GM23338 (cell line): ENCODE measurements at regions not wholly inside any gene's neighbourhood (a gene's known extent, or its start where the extent isn't known, plus 50 kb on each side); places are given as distances from the start of the nearest gene placed in this dataset.
A peak's percentile ranks its signal among the peaks of the same experiment; 100 is the strongest.

Experiments used
- ATAC-seq: fragments of 200-7000 bp; cut with Tn5 transposase; 3 replicates; pipeline ENCODE4 v1.9.1; 2020
- DNase-seq: peaks from one replicate; pipeline ENCODE4 v3.0.0-alpha.2; 2015; ENCODE audit warnings: low spot score
- H2AFZ ChIP-seq: fragments of 200-600 bp; sonication (generic); 2 replicates; pipeline ENCODE4 v1.8.0; 2016; ENCODE audit warnings: antibody characterized with exemption, mild to moderate bottlenecking, moderate library complexity
- H3F3A ChIP-seq: fragments of 200-600 bp; sonication (generic); replicated peaks from 2 replicates; pipeline ENCODE4 v1.8.0; 2017; ENCODE audit warnings: antibody characterized with exemption, mixed run types, low read depth
- H3K27ac ChIP-seq: fragments of 200-600 bp; sonication (generic); 2 replicates; pipeline ENCODE4 v1.6.1; 2016; ENCODE audit warnings: low read depth
- H3K27me3 ChIP-seq: fragments of 200-600 bp; sonication (generic); 2 replicates; pipeline ENCODE4 v1.8.0; 2016; ENCODE audit warnings: mild to moderate bottlenecking, mixed run types, moderate library complexity; ENCODE audit not compliant: insufficient read depth
- H3K36me3 ChIP-seq: fragments of 200-600 bp; sonication (generic); 2 replicates; pipeline ENCODE4 v1.8.0; 2016; ENCODE audit warnings: mild to moderate bottlenecking; ENCODE audit not compliant: insufficient read depth
- H3K4me1 ChIP-seq: fragments of 200-600 bp; sonication (generic); 2 replicates; pipeline ENCODE4 v1.8.0; 2016; ENCODE audit warnings: mild to moderate bottlenecking, moderate library complexity; ENCODE audit not compliant: insufficient read depth
- H3K4me2 ChIP-seq: fragments of 200-600 bp; sonication (generic); 2 replicates; pipeline ENCODE4 v1.7.1; 2017; ENCODE audit warnings: mixed run types
- H3K4me3 ChIP-seq: fragments of 200-600 bp; sonication (generic); 2 replicates; pipeline ENCODE4 v1.6.1; 2016; ENCODE audit warnings: mixed run types
- H3K79me2 ChIP-seq: fragments of 200-600 bp; sonication (generic); replicated peaks from 2 replicates; pipeline ENCODE4 v1.8.0; 2017; ENCODE audit warnings: mild to moderate bottlenecking; ENCODE audit not compliant: insufficient read depth
- H3K9me2 ChIP-seq: fragments of 200-600 bp; sonication (generic); 2 replicates; pipeline ENCODE4 v1.8.0; 2017; ENCODE audit not compliant: insufficient read depth
- H4K20me1 ChIP-seq: fragments of 200-600 bp; sonication (generic); replicated peaks from 2 replicates; pipeline ENCODE4 v1.8.0; 2017; ENCODE audit warnings: mild to moderate bottlenecking; ENCODE audit not compliant: insufficient read depth
- H3K27ac Mint-ChIP-seq: 2 replicates; pipeline ENCODE4 v1.8.0; 2020; ENCODE audit warnings: inconsistent platforms, mild to moderate bottlenecking, moderate library complexity, mixed read lengths
- H3K27me3 Mint-ChIP-seq: 3 replicates; pipeline ENCODE4 v1.8.0; 2022; ENCODE audit warnings: low read depth, mild to moderate bottlenecking, moderate library complexity, mixed read lengths, inconsistent platforms; ENCODE audit not compliant: insufficient read depth, poor library complexity
- H3K36me3 Mint-ChIP-seq: 3 replicates; pipeline ENCODE4 v1.8.0; 2021; ENCODE audit warnings: low read depth, mild to moderate bottlenecking, inconsistent platforms, moderate library complexity, mixed read lengths
- H3K4me1 Mint-ChIP-seq: 3 replicates; pipeline ENCODE4 v1.8.0; 2020; ENCODE audit warnings: mild to moderate bottlenecking, inconsistent platforms, mixed read lengths
- H3K4me3 Mint-ChIP-seq: 3 replicates; pipeline ENCODE4 v1.8.0; 2021; ENCODE audit warnings: moderate library complexity, mild to moderate bottlenecking, inconsistent platforms, mixed read lengths
- H3K9me3 Mint-ChIP-seq: 3 replicates; pipeline ENCODE4 v1.8.0; 2020; ENCODE audit warnings: moderate library complexity, mild to moderate bottlenecking, inconsistent platforms, mixed read lengths
- EZH2 ChIP-seq: fragments of 200-600 bp; sonication (generic); IDR thresholded peaks from one replicate; pipeline ENCODE4 v1.8.0; 2017; ENCODE audit warnings: antibody characterized with exemption, mild to moderate bottlenecking, low read depth; ENCODE audit not compliant: unreplicated experiment
- EZH2phosphoT487 ChIP-seq: fragments of 200-600 bp; sonication (generic); IDR thresholded peaks from one replicate; pipeline ENCODE4 v1.8.1; 2018; ENCODE audit warnings: antibody characterized with exemption; ENCODE audit not compliant: unreplicated experiment
- ZNF114 ChIP-seq: fragments of 250-450 bp; sonication (Bioruptor Pico); IDR thresholded peaks from 2 replicates; pipeline ENCODE4 v1.5.0; 2020; ENCODE audit warnings: mild to moderate bottlenecking, moderate library complexity
- TF ChIP-seq, protein P1 (sequence below): IDR thresholded peaks from 2 replicates; pipeline ENCODE4 v1.6.1; 2016; ENCODE audit warnings: antibody characterized with exemption
- TF ChIP-seq, protein P2 (sequence below), 2 experiments: fragments of 200-600 bp in 1 of 2; sonication (generic) in 1 of 2; conservative IDR thresholded peaks; 2 replicates each; pipeline versions ENCODE4 v1.5.1 to v1.6.1; 2016 to 2017; ENCODE audit warnings: antibody characterized with exemption in 2 of 2, low read depth in 2 of 2, mild to moderate bottlenecking in 2 of 2, moderate library complexity in 1 of 2
- TF ChIP-seq, protein P3 (sequence below): IDR thresholded peaks from one replicate; pipeline ENCODE4 v1.6.1; 2018; ENCODE audit warnings: antibody characterized with exemption; ENCODE audit not compliant: unreplicated experiment
- TF ChIP-seq, protein P4 (sequence below): fragments of 250-450 bp; sonication (Bioruptor Pico); IDR thresholded peaks from 2 replicates; pipeline ENCODE4 v1.5.0; 2020; ENCODE audit warnings: mild to moderate bottlenecking, moderate library complexity

DNA sequence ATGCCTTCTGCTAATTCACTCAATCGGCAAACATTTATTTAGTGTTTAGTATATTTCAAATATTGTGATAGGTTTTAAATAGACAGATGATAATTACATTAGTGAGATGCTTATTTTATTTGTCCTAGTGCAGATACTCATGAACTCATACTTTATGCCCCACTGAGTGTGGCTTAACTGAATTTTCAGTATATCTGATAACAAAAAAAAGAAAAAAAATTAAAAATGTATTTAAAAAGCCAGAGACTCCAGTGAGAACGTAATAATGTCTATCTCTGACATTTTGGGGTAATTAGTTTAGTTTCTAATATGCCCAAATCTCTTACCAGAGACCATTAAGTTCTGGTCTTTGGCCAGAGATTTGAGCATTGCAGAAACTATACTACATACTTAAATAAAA, 332.6 kb upstream of the CHORDC1 start (continued):
- TF ChIP-seq, protein P1, sequence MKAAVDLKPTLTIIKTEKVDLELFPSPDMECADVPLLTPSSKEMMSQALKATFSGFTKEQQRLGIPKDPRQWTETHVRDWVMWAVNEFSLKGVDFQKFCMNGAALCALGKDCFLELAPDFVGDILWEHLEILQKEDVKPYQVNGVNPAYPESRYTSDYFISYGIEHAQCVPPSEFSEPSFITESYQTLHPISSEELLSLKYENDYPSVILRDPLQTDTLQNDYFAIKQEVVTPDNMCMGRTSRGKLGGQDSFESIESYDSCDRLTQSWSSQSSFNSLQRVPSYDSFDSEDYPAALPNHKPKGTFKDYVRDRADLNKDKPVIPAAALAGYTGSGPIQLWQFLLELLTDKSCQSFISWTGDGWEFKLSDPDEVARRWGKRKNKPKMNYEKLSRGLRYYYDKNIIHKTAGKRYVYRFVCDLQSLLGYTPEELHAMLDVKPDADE = no peak
- no peak for TF ChIP-seq EZH2

DNA sequence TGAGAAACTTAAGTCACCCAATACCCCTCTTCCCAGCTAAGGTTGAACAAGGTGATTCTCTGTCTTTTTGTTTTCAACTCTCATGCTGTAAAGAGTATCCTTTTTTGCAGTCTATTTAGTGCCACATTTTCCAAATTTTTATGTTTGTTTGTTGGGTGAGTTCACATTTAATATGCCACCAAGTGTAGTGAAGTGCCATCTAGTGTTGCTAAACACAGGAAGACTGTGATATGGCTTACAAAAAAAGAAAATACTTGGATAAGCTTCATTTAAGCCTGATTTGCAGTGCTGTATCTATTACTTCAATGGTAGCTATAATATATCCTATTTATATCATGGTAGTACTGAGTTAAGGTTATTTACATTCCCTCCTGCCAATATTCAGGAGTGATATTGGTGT, 319.2 kb upstream of the CHORDC1 start:
- no peaks in the 10 kb centered on the region for H3K27me3 Mint-ChIP-seq
- Histone ChIP-seq H3K9me2 (no peaks in the 10 kb centered on the region), H3K4me1 (no peaks in the 10 kb centered on the region), H2AFZ (no peak overlapping the region), H3K27me3 (no peaks in the 10 kb centered on the region), H3K79me2 (no peaks in the 10 kb centered on the region), H3K27ac (no peak overlapping the region), H4K20me1 (no peaks in the 10 kb centered on the region), H3F3A (no peaks in the 10 kb centered on the region), H3K4me3 (no peak overlapping the region), H3K36me3 (no peaks in the 10 kb centered on the region), H3K4me2 (no peak overlapping the region)
- no peaks in the 10 kb centered on the region for H3K36me3 Mint-ChIP-seq
- no peaks in the 10 kb centered on the region for H3K9me3 Mint-ChIP-seq
- DNase-seq (no peak), ATAC-seq (no peak)
- no peak overlapping the region; the same call in 1 of the 2 replicates for H3K27ac Mint-ChIP-seq
- peaks cover 4% of the 10 kb centered on the region; the same call in 2 of the 3 replicates for H3K4me1 Mint-ChIP-seq
- TF ChIP-seq, protein P2, sequence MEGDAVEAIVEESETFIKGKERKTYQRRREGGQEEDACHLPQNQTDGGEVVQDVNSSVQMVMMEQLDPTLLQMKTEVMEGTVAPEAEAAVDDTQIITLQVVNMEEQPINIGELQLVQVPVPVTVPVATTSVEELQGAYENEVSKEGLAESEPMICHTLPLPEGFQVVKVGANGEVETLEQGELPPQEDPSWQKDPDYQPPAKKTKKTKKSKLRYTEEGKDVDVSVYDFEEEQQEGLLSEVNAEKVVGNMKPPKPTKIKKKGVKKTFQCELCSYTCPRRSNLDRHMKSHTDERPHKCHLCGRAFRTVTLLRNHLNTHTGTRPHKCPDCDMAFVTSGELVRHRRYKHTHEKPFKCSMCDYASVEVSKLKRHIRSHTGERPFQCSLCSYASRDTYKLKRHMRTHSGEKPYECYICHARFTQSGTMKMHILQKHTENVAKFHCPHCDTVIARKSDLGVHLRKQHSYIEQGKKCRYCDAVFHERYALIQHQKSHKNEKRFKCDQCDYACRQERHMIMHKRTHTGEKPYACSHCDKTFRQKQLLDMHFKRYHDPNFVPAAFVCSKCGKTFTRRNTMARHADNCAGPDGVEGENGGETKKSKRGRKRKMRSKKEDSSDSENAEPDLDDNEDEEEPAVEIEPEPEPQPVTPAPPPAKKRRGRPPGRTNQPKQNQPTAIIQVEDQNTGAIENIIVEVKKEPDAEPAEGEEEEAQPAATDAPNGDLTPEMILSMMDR (conservative IDR thresholded peaks at IDR 0.05; ENCODE audit: low read depth in 2 of 2) = peak; percentile 23 to 48; a peak in 2 of 4 replicates
- TF ChIP-seq ZNF114 (CRISPR knock-in tag) (no peak), EZH2 (no peak), EZH2phosphoT487 (no peak)
- no peak overlapping the region for H3K4me3 Mint-ChIP-seq

DNA sequence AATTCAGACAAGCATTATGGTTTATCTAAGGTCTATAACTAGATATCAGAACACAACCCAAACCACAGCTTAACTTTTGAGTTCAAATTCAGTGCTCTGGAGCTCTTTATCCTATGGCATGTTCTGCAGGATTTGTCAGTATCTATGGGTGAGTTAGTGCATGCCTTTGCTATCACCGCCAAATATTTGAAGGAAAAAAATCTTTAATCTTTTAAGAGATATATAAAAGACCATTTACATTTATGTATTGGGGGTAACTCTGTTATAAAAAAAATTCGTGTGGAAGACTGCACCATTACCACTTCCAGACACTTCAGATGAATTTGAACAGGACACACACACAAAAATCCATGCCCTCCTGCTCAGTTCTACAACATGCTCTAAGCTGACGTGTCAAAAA, 313.5 kb upstream of the CHORDC1 start:
- DNase-seq (no peak), ATAC-seq (no peak)
- Mint-ChIP-seq H3K9me3 (no peaks in the 10 kb centered on the region), H3K36me3 (no peaks in the 10 kb centered on the region), H3K4me1 (peaks cover 18% of the 10 kb centered on the region; the same call in 2 of the 3 replicates), H3K4me3 (no peak overlapping the region), H3K27ac (no peak overlapping the region), H3K27me3 (peaks cover 2% of the 10 kb centered on the region)
- Histone ChIP-seq H3K4me3 (no peak overlapping the region), H3K36me3 (no peaks in the 10 kb centered on the region), H3K4me2 (no peak overlapping the region), H3K9me2 (no peaks in the 10 kb centered on the region), H2AFZ (no peak overlapping the region), H3K79me2 (no peaks in the 10 kb centered on the region), H3F3A (no peaks in the 10 kb centered on the region), H4K20me1 (no peaks in the 10 kb centered on the region), H3K4me1 (peaks cover 9% of the 10 kb centered on the region; the same call in 1 of the 2 replicates), H3K27me3 (no peaks in the 10 kb centered on the region), H3K27ac (no peak overlapping the region)
- TF ChIP-seq, protein P3, sequence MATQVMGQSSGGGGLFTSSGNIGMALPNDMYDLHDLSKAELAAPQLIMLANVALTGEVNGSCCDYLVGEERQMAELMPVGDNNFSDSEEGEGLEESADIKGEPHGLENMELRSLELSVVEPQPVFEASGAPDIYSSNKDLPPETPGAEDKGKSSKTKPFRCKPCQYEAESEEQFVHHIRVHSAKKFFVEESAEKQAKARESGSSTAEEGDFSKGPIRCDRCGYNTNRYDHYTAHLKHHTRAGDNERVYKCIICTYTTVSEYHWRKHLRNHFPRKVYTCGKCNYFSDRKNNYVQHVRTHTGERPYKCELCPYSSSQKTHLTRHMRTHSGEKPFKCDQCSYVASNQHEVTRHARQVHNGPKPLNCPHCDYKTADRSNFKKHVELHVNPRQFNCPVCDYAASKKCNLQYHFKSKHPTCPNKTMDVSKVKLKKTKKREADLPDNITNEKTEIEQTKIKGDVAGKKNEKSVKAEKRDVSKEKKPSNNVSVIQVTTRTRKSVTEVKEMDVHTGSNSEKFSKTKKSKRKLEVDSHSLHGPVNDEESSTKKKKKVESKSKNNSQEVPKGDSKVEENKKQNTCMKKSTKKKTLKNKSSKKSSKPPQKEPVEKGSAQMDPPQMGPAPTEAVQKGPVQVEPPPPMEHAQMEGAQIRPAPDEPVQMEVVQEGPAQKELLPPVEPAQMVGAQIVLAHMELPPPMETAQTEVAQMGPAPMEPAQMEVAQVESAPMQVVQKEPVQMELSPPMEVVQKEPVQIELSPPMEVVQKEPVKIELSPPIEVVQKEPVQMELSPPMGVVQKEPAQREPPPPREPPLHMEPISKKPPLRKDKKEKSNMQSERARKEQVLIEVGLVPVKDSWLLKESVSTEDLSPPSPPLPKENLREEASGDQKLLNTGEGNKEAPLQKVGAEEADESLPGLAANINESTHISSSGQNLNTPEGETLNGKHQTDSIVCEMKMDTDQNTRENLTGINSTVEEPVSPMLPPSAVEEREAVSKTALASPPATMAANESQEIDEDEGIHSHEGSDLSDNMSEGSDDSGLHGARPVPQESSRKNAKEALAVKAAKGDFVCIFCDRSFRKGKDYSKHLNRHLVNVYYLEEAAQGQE = no peak
- TF ChIP-seq, protein P4, sequence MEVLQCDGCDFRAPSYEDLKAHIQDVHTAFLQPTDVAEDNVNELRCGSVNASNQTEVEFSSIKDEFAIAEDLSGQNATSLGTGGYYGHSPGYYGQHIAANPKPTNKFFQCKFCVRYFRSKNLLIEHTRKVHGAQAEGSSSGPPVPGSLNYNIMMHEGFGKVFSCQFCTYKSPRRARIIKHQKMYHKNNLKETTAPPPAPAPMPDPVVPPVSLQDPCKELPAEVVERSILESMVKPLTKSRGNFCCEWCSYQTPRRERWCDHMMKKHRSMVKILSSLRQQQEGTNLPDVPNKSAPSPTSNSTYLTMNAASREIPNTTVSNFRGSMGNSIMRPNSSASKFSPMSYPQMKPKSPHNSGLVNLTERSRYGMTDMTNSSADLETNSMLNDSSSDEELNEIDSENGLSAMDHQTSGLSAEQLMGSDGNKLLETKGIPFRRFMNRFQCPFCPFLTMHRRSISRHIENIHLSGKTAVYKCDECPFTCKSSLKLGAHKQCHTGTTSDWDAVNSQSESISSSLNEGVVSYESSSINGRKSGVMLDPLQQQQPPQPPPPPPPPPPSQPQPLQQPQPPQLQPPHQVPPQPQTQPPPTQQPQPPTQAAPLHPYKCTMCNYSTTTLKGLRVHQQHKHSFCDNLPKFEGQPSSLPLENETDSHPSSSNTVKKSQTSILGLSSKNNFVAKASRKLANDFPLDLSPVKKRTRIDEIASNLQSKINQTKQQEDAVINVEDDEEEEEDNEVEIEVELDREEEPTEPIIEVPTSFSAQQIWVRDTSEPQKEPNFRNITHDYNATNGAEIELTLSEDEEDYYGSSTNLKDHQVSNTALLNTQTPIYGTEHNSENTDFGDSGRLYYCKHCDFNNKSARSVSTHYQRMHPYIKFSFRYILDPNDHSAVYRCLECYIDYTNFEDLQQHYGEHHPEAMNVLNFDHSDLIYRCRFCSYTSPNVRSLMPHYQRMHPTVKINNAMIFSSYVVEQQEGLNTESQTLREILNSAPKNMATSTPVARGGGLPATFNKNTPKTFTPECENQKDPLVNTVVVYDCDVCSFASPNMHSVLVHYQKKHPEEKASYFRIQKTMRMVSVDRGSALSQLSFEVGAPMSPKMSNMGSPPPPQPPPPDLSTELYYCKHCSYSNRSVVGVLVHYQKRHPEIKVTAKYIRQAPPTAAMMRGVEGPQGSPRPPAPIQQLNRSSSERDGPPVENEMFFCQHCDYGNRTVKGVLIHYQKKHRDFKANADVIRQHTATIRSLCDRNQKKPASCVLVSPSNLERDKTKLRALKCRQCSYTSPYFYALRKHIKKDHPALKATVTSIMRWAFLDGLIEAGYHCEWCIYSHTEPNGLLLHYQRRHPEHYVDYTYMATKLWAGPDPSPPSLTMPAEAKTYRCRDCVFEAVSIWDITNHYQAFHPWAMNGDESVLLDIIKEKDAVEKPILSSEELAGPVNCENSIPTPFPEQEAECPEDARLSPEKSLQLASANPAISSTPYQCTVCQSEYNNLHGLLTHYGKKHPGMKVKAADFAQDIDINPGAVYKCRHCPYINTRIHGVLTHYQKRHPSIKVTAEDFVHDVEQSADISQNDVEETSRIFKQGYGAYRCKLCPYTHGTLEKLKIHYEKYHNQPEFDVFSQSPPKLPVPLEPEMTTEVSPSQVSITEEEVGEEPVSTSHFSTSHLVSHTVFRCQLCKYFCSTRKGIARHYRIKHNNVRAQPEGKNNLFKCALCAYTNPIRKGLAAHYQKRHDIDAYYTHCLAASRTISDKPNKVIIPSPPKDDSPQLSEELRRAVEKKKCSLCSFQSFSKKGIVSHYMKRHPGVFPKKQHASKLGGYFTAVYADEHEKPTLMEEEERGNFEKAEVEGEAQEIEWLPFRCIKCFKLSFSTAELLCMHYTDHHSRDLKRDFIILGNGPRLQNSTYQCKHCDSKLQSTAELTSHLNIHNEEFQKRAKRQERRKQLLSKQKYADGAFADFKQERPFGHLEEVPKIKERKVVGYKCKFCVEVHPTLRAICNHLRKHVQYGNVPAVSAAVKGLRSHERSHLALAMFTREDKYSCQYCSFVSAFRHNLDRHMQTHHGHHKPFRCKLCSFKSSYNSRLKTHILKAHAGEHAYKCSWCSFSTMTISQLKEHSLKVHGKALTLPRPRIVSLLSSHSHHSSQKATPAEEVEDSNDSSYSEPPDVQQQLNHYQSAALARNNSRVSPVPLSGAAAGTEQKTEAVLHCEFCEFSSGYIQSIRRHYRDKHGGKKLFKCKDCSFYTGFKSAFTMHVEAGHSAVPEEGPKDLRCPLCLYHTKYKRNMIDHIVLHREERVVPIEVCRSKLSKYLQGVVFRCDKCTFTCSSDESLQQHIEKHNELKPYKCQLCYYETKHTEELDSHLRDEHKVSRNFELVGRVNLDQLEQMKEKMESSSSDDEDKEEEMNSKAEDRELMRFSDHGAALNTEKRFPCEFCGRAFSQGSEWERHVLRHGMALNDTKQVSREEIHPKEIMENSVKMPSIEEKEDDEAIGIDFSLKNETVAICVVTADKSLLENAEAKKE (CRISPR knock-in tag) = no peak
